GM12864 (cell line): ENCODE measurements at regions not wholly inside any gene's neighbourhood (a gene's known extent, or its start where the extent isn't known, plus 50 kb on each side); places are given as distances from the start of the nearest gene placed in this dataset.
"Not testable (repeated sequence)": the region's sequence is repeated elsewhere in the genome, so short reads cannot be mapped to it uniquely, and the experiment has no call there.

Experiments used
- DNase-seq: peaks from one replicate; pipeline ENCODE4 v3.0.0-alpha.2; 2011; ENCODE audit warnings: low read depth
- H3K4me3 ChIP-seq: 2 replicates; pipeline ENCODE4 v1.5.1; 2011; ENCODE audit warnings: mild to moderate bottlenecking, low read depth, low read length, control low read depth
- CTCF ChIP-seq: IDR thresholded peaks from 2 replicates; pipeline ENCODE4 v1.5.1; 2011; ENCODE audit warnings: low read depth, mild to moderate bottlenecking, moderate library complexity, low read length, control low read depth, inconsistent platforms; ENCODE audit errors: missing control alignments

GRCh38 chr20:39756369-39756768, 794.2 kb downstream of the DHX35 start:
- no peak for DNase-seq
- no peak overlapping the region for H3K4me3 ChIP-seq
- no peak for TF ChIP-seq CTCF

- DNase-seq: no peak
- no peak overlapping the region for H3K4me3 ChIP-seq
- TF ChIP-seq CTCF: no peak
Measured at GRCh38 chr20:39752262-39752876, 790.2 kb downstream of the DHX35 start.

GRCh38 chr20:39751557-39752137, 789.5 kb downstream of the DHX35 start:
- DNase-seq: no peak
- TF ChIP-seq CTCF: no peak
- H3K4me3 ChIP-seq: no peak overlapping the region

- no peak for DNase-seq
Measured at GRCh38 chr20:39745380-39745779, 783.2 kb downstream of the DHX35 start.

GRCh38 chr20:39738651-39739050, 776.5 kb downstream of the DHX35 start:
- H3K4me3 ChIP-seq: no peak overlapping the region
- no peak for TF ChIP-seq CTCF
- no peak for DNase-seq

More at GRCh38 chr20:39745380-39745779, 783.2 kb downstream of the DHX35 start:
- no peak overlapping the region for H3K4me3 ChIP-seq
- no peak for TF ChIP-seq CTCF

- TF ChIP-seq CTCF: no peak
- no peak overlapping the region for H3K4me3 ChIP-seq
- DNase-seq: no peak
Measured at GRCh38 chr20:39736434-39737327, 774.5 kb downstream of the DHX35 start.

- not testable (repeated sequence) for H3K4me3 ChIP-seq, DNase-seq
Measured at GRCh38 chr20:39725513-39725912, 763.4 kb downstream of the DHX35 start.
